Progenitor cell of endocrine pancreas (in vitro differentiated cells): ENCODE measurements at regions not wholly inside any gene's neighbourhood (a gene's known extent, or its start where the extent isn't known, plus 50 kb on each side); places are given as distances from the start of the nearest gene placed in this dataset.

Source experiments
- DNase-seq: peaks from one replicate; pipeline ENCODE4 v3.0.0; 2021; ENCODE audit warnings: low spot score; ENCODE audit not compliant: unreplicated experiment
- H3K27ac Mint-ChIP-seq: 2 replicates; pipeline ENCODE4 v1.8.0; 2021; ENCODE audit warnings: mild to moderate bottlenecking, moderate library complexity, mixed read lengths
- H3K27me3 Mint-ChIP-seq: 2 replicates; pipeline ENCODE4 v1.8.0; 2021; ENCODE audit warnings: mixed read lengths
- H3K36me3 Mint-ChIP-seq: 2 replicates; pipeline ENCODE4 v1.8.0; 2022; ENCODE audit warnings: mixed read lengths; ENCODE audit not compliant: insufficient read depth
- H3K4me1 Mint-ChIP-seq: 2 replicates; pipeline ENCODE4 v1.8.0; 2021; ENCODE audit warnings: low read depth, mixed read lengths
- H3K4me3 Mint-ChIP-seq: 2 replicates; pipeline ENCODE4 v1.8.0; 2021; ENCODE audit warnings: low read depth, mild to moderate bottlenecking, moderate library complexity, mixed read lengths
- H3K9me3 Mint-ChIP-seq: 2 replicates; pipeline ENCODE4 v1.8.0; 2021; ENCODE audit warnings: low read depth, mixed read lengths
- CTCF ChIP-seq: fragments of 200-600 bp; sonication (generic); IDR thresholded peaks from one replicate; pipeline ENCODE4 v1.5.0; 2021; ENCODE audit warnings: antibody characterized with exemption, mild to moderate bottlenecking; ENCODE audit not compliant: unreplicated experiment

DNA sequence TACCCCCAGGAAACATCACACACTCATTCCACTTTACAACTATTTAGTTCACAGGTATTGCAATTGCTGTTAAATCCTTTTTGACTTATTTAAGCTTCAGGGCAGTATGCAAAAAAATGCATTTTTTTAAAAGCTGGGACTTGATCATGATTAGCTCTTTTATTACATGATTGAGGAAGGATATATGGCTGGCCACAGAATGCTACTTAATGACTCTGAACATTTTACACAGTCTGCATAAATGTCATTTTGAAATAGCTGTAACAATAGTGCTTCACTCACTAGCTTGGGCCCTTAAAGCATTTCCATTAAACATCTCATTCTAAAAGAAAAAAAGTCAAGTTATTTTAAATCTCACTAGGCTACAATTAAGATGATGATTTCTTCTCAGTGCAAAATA lies 429.7 kb downstream of the FRK start:
- TF ChIP-seq CTCF = no peak
- Mint-ChIP-seq H3K4me3 (no peak overlapping the region), H3K9me3 (no peaks in the 10 kb centered on the region), H3K27me3 (no peaks in the 10 kb centered on the region), H3K4me1 (peaks cover 8% of the 10 kb centered on the region), H3K36me3 (no peaks in the 10 kb centered on the region), H3K27ac (no peak overlapping the region)
- DNase-seq = no peak

GRCh38 chr6:115630424-115631024 lies 430.2 kb downstream of the FRK start:
- H3K27ac Mint-ChIP-seq = no peak overlapping the region
- DNase-seq = no peak
- no peaks in the 10 kb centered on the region for H3K27me3 Mint-ChIP-seq
- no peak for TF ChIP-seq CTCF
- H3K36me3 Mint-ChIP-seq = no peaks in the 10 kb centered on the region
- H3K4me1 Mint-ChIP-seq = peaks cover 8% of the 10 kb centered on the region
- no peak overlapping the region for H3K4me3 Mint-ChIP-seq
- H3K9me3 Mint-ChIP-seq = no peaks in the 10 kb centered on the region

- Mint-ChIP-seq H3K4me3 (no peak overlapping the region), H3K27ac (no peak overlapping the region), H3K9me3 (no peaks in the 10 kb centered on the region), H3K36me3 (no peaks in the 10 kb centered on the region), H3K27me3 (no peaks in the 10 kb centered on the region), H3K4me1 (peaks cover 8% of the 10 kb centered on the region)
- no peak for DNase-seq
- no peak for TF ChIP-seq CTCF
Measured at GRCh38 chr6:115629415-115629814, 431.3 kb downstream of the FRK start.

DNA sequence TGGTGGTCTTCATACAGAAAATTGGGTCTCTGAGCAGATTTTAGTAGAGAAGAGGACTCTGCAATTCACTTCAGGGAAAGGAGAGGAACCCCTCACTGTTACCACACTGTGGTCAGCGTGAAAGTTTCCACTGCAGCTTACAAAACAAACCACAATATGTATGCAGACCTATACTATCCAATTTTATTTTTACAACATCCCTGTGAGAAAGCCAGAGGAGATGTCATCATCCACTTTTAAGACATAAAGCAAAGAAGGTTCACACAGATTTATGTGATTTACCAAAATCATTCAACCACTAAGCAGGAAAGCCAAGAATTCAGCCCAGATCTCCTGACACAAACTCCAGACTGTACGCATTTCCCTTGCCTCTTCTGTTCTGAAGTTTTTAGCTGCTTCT lies 442.4 kb downstream of the FRK start:
- TF ChIP-seq CTCF = no peak
- Mint-ChIP-seq H3K36me3 (no peaks in the 10 kb centered on the region), H3K9me3 (peaks cover 4% of the 10 kb centered on the region), H3K27ac (no peak overlapping the region), H3K27me3 (no peaks in the 10 kb centered on the region), H3K4me3 (no peak overlapping the region), H3K4me1 (peaks cover 3% of the 10 kb centered on the region)
- DNase-seq = no peak

DNA sequence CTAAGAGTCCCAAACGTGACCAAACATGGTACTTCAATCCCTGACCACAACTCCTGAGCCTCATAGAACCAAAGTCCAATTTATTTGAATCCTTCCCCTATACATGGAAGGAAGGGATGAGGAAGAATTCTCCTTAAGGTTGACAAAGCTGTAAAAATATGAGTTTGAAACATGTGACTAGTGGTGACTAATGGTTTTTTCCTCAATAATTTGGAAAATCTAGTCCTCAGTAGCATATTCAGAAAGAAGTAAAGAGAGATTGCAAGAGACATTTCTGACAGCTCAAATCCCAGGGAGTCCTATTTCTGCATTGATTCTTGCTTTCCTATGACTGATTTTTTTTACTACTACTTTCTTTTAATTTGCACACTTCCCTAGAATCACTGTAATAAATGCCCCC lies 443.7 kb downstream of the FRK start:
- H3K36me3 Mint-ChIP-seq = no peaks in the 10 kb centered on the region
- H3K27ac Mint-ChIP-seq = no peak overlapping the region
- H3K4me3 Mint-ChIP-seq = no peak overlapping the region
- H3K4me1 Mint-ChIP-seq = peaks cover 10% of the 10 kb centered on the region
- H3K27me3 Mint-ChIP-seq = no peaks in the 10 kb centered on the region
- no peak for DNase-seq
- TF ChIP-seq CTCF = no peak
- H3K9me3 Mint-ChIP-seq = peaks cover under 1% of the 10 kb centered on the region
